Testis (tissue), 2 donors: ENCODE measurements at regions not wholly inside any gene's neighbourhood (a gene's known extent, or its start where the extent isn't known, plus 50 kb on each side); places are given as distances from the start of the nearest gene placed in this dataset.

Experiments used
- CTCF ChIP-seq, 3 experiments: fragments of 450-650 bp in 2 of 3; fragments of 200-600 bp in 1 of 3; sonication (generic) in 1 of 3; IDR thresholded peaks; one replicate each; pipeline ENCODE4 v1.5.1; 2016 to 2019; ENCODE audit warnings: antibody characterized with exemption in 3 of 3, mild to moderate bottlenecking in 2 of 3, moderate library complexity in 1 of 3
- POLR2A ChIP-seq: fragments of 450-650 bp; IDR thresholded peaks from one replicate; pipeline ENCODE4 v1.6.1; 2017; ENCODE audit warnings: antibody characterized with exemption, mild to moderate bottlenecking, moderate library complexity

DNA sequence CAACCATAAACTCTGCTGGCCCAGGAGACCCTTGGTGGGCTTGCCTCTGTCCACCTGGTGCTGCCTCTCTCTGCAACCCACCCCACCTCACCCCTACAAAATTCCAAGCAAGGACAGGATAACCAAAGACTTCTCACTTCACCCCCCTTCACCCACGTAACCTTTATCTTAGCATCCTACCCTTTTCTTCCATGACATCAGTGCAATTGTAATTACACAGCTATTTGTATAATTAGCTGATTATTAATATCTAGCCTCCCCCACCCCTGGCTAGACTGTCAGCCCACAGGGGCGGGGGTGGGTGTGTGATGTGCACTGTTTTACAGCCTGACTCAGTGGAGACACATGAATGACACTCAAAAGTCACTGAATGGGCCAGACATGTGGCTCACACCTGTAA lies 262.2 kb downstream of the MRTFB start:
- TF ChIP-seq CTCF (IDR thresholded peaks at IDR 0.05) (no peak), POLR2A (no peak)
